Uterus (tissue), 3 donors: ENCODE measurements at regions not wholly inside any gene's neighbourhood (a gene's known extent, or its start where the extent isn't known, plus 50 kb on each side); places are given as distances from the start of the nearest gene placed in this dataset.

Experiments
- DNase-seq, 2 donors: peaks; one replicate each; pipeline ENCODE4 v3.0.0-alpha.2; 2019 to 2020
- H3K27ac ChIP-seq, 2 donors: fragments of 200-600 bp; sonication (generic); 1 replicate in 1 of 2; 2 replicates in 1 of 2; pipeline ENCODE4 v1.5.1; 2016 to 2018
- H3K27me3 ChIP-seq, 2 donors: fragments of 200-600 bp; sonication (generic); one replicate each; pipeline ENCODE4 v1.5.1; 2018 to 2019; ENCODE audit warnings: control low read depth in 1 of 2
- H3K36me3 ChIP-seq, 2 donors: fragments of 200-600 bp; sonication (generic); one replicate each; pipeline ENCODE4 v1.5.1; 2019; ENCODE audit warnings: control low read depth in 1 of 2
- H3K4me1 ChIP-seq, 2 donors: fragments of 200-600 bp; sonication (generic); one replicate each; pipeline ENCODE4 v1.5.1; 2018 to 2019; ENCODE audit warnings: control low read depth in 1 of 2
- H3K4me3 ChIP-seq, 2 donors: fragments of 200-600 bp; sonication (generic); 1 replicate in 1 of 2; 2 replicates in 1 of 2; pipeline ENCODE4 v1.5.1; 2018 to 2019; ENCODE audit warnings: mild to moderate bottlenecking in 1 of 2
- H3K9me3 ChIP-seq, 2 donors: fragments of 200-600 bp; sonication (generic); one replicate each; pipeline ENCODE4 v1.5.1; 2019; ENCODE audit warnings: control low read depth in 1 of 2
- POLR2A ChIP-seq, 2 donors: fragments of 450-650 bp; IDR thresholded peaks; one replicate each; pipeline ENCODE4 v1.6.1; 2016; ENCODE audit warnings: antibody characterized with exemption in 2 of 2, mild to moderate bottlenecking in 1 of 2, moderate library complexity in 1 of 2
- intact Hi-C: fragments of 100-400 bp; cut with DNase I; formaldehyde crosslinking; loops from one replicate; pipeline ENCODE4 v1.15.1; 2023; ENCODE audit warnings: low total_unique reads
- TF ChIP-seq, protein P1 (sequence below), 4 experiments: fragments of 200-600 bp in 2 of 4; fragments of 450-650 bp in 2 of 4; sonication (generic) in 2 of 4; IDR thresholded peaks; one replicate each; pipeline ENCODE4 v1.5.1; 2016 to 2019; ENCODE audit warnings: antibody characterized with exemption in 4 of 4, mild to moderate bottlenecking in 2 of 4, moderate library complexity in 1 of 4
- donor health status: DM: yes; HTN: yes; CAD: no.

DNA sequence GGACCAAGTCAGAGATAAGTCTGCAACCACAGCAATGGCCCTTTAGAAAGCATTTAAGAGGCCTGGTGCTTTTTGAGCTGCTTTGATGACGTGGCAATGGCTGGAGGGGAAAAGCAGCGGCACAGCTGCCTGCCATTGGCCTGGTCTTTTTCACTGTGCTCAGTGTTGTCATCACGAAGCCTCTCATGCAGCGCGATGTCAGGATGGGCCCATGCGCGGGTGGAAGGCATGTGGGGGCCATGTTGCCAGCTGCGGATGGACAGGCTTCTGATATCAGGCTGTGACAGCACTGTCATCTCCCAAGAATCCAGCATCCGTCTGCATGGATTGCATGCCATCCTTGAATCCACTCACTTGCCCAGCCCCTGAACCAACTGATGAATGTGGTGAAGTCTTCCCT, 204.5 kb downstream of the ACKR3 start:
- H3K27ac ChIP-seq, result no peak overlapping the region
- no peaks in the 10 kb centered on the region for H3K4me1 ChIP-seq
- intact Hi-C loops, result no loop called here
- no peaks in the 10 kb centered on the region for H3K9me3 ChIP-seq
- H3K27me3 ChIP-seq, result no peaks in the 10 kb centered on the region
- no peak for DNase-seq
- TF ChIP-seq, protein P1, sequence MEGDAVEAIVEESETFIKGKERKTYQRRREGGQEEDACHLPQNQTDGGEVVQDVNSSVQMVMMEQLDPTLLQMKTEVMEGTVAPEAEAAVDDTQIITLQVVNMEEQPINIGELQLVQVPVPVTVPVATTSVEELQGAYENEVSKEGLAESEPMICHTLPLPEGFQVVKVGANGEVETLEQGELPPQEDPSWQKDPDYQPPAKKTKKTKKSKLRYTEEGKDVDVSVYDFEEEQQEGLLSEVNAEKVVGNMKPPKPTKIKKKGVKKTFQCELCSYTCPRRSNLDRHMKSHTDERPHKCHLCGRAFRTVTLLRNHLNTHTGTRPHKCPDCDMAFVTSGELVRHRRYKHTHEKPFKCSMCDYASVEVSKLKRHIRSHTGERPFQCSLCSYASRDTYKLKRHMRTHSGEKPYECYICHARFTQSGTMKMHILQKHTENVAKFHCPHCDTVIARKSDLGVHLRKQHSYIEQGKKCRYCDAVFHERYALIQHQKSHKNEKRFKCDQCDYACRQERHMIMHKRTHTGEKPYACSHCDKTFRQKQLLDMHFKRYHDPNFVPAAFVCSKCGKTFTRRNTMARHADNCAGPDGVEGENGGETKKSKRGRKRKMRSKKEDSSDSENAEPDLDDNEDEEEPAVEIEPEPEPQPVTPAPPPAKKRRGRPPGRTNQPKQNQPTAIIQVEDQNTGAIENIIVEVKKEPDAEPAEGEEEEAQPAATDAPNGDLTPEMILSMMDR (IDR thresholded peaks at IDR 0.05), result no peak
- TF ChIP-seq POLR2A (IDR thresholded peaks at IDR 0.05), result no peak
- H3K36me3 ChIP-seq, result no peaks in the 10 kb centered on the region
- no peak overlapping the region for H3K4me3 ChIP-seq

DNA sequence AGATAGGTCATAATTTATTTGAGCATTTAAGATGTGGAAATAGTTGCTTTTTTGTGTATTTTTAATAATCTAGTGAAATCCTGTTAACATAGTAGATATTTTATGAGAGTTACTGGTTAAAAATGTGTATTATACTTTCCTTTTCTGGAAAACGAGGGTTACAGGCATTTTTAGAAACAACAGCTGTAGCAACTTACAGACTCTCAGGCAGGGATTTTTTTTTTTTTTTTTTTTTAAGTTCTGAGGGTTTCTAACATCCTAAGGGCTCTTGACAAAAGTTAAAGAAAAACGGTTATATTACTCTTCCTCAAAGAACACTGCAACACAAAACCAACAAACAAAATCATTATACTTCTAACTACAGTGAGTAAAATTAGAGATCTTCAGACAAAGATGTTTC, 205.9 kb downstream of the ACKR3 start:
- H3K36me3 ChIP-seq, result no peaks in the 10 kb centered on the region
- intact Hi-C loops, result no loop called here
- TF ChIP-seq, protein P1 (IDR thresholded peaks at IDR 0.05), result no peak
- TF ChIP-seq POLR2A (IDR thresholded peaks at IDR 0.05), result no peak
- no peaks in the 10 kb centered on the region for H3K27me3 ChIP-seq
- no peaks in the 10 kb centered on the region for H3K4me1 ChIP-seq
- H3K4me3 ChIP-seq, result no peak overlapping the region
- DNase-seq, result no peak
- H3K9me3 ChIP-seq, result no peaks in the 10 kb centered on the region
- H3K27ac ChIP-seq, result no peak overlapping the region

DNA sequence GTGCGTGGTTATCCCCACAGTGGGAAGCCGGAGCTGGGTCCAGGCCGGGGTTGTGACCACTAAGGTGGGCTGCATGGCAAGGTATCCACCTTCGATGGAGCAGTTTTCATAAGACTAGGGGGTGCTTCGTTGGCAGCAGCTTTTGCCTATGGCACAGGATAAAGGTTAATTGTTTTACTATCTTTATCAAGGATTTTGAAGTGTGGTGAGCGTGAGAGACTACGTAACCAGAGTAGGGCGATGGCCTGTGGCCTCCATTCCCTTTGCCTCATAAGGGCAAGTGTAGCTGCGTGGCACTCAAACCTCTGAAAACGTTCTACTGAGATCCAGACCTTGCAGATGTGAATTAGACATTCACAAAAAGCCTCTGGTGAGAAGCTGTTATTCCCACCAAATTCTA, 206.6 kb downstream of the ACKR3 start:
- Histone ChIP-seq H3K27me3 (no peaks in the 10 kb centered on the region), H3K27ac (no peak overlapping the region), H3K4me1 (no peaks in the 10 kb centered on the region), H3K4me3 (no peak overlapping the region), H3K36me3 (no peaks in the 10 kb centered on the region), H3K9me3 (no peaks in the 10 kb centered on the region)
- intact Hi-C loops, result no loop called here
- no peak for DNase-seq
- TF ChIP-seq POLR2A (IDR thresholded peaks at IDR 0.05), result no peak
- TF ChIP-seq, protein P1 (IDR thresholded peaks at IDR 0.05), result no peak

GRCh38 chr2:236776695-236777251, 207.1 kb downstream of the ACKR3 start:
- H3K27ac ChIP-seq, result no peak overlapping the region
- no peaks in the 10 kb centered on the region for H3K36me3 ChIP-seq
- no peaks in the 10 kb centered on the region for H3K27me3 ChIP-seq
- no peaks in the 10 kb centered on the region for H3K4me1 ChIP-seq
- H3K9me3 ChIP-seq, result no peaks in the 10 kb centered on the region
- no peak overlapping the region for H3K4me3 ChIP-seq
- TF ChIP-seq, protein P1 (IDR thresholded peaks at IDR 0.05), result no peak
- TF ChIP-seq POLR2A (IDR thresholded peaks at IDR 0.05), result no peak
- intact Hi-C loops, result no loop called here
- DNase-seq, result no peak

DNA sequence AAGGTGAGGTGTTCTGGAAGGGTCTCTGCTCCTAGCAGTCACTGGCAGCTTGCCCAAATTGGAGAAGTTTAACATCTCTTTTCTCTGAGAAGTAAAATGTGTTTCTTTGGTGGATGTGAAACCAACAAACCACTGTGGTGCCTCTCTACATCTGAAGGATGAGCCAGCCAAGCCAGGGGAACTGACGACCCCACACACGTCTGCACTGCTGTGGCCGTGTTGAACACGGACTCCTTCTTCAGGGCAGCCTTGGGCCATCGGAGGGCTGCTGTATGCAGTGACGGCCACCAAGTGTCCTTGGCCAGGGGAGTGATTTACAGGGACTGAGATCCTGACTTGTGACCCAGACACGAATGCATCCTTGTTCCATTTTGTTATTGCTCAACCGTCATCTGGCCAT, 207.8 kb downstream of the ACKR3 start:
- Histone ChIP-seq H3K4me1 (no peaks in the 10 kb centered on the region), H3K4me3 (no peak overlapping the region), H3K36me3 (no peaks in the 10 kb centered on the region), H3K9me3 (no peaks in the 10 kb centered on the region), H3K27ac (no peak overlapping the region), H3K27me3 (no peaks in the 10 kb centered on the region)
- TF ChIP-seq, protein P1 (IDR thresholded peaks at IDR 0.05), result no peak
- no peak for TF ChIP-seq POLR2A (IDR thresholded peaks at IDR 0.05)
- intact Hi-C loops, result no loop called here
- DNase-seq, result no peak
